Urothelium cell line (cell line): ENCODE measurements at regions not wholly inside any gene's neighbourhood (a gene's known extent, or its start where the extent isn't known, plus 50 kb on each side); places are given as distances from the start of the nearest gene placed in this dataset.

ENCODE experiments used
- DNase-seq: peaks from one replicate; pipeline ENCODE4 v3.0.0; 2011; ENCODE audit warnings: low spot score, mixed read lengths
- FAIRE-seq: peaks from 2 replicates; lab custom pipeline; 2011; peaks lifted over from hg19 to GRCh38; lab: Jason Lieb, UNC

- DNase-seq (no peak), FAIRE-seq (no peak)
These were observed 92.7 kb downstream of the PCSK1 start for GRCh38 chr5:96340357-96340756.

- FAIRE-seq (no peak), DNase-seq (no peak)
These were observed 93.2 kb downstream of the PCSK1 start for GRCh38 chr5:96339862-96340261.

GRCh38 chr5:96338624-96339415 lies 94.2 kb downstream of the PCSK1 start:
- no peak for DNase-seq
- no peak for FAIRE-seq

- FAIRE-seq (no peak), DNase-seq (no peak)
These were observed 95.0 kb downstream of the PCSK1 start for GRCh38 chr5:96338091-96338490.

GRCh38 chr5:96337048-96337781 lies 95.8 kb downstream of the PCSK1 start:
- no peak for DNase-seq
- no peak for FAIRE-seq

- DNase-seq (peak; percentile 61), FAIRE-seq (no peak)
These were observed 96.6 kb downstream of the PCSK1 start for GRCh38 chr5:96336351-96336985.

- DNase-seq = peak; percentile 15
These were observed 97.2 kb downstream of the PCSK1 start for GRCh38 chr5:96335873-96336272.

GRCh38 chr5:96333391-96333790 lies 99.7 kb downstream of the PCSK1 start:
- DNase-seq = no peak
- FAIRE-seq = no peak

More at GRCh38 chr5:96335873-96336272, 97.2 kb downstream of the PCSK1 start:
- no peak for FAIRE-seq

GRCh38 chr5:96332535-96333366 lies 100.3 kb downstream of the PCSK1 start:
- DNase-seq (no peak), FAIRE-seq (no peak)

GRCh38 chr5:96331681-96332361 lies 101.2 kb downstream of the PCSK1 start:
- FAIRE-seq (no peak), DNase-seq (no peak)

GRCh38 chr5:96331210-96331609 lies 101.8 kb downstream of the PCSK1 start:
- no peak for FAIRE-seq

GRCh38 chr5:96330530-96331140 lies 102.4 kb downstream of the PCSK1 start:
- FAIRE-seq = no peak
- no peak for DNase-seq

More at GRCh38 chr5:96331210-96331609, 101.8 kb downstream of the PCSK1 start:
- DNase-seq = no peak

- FAIRE-seq (no peak), DNase-seq (no peak)
These were observed 103.0 kb downstream of the PCSK1 start for GRCh38 chr5:96329886-96330529.

GRCh38 chr5:96329289-96329688 lies 103.8 kb downstream of the PCSK1 start:
- DNase-seq (no peak), FAIRE-seq (no peak)

GRCh38 chr5:96327722-96328121 lies 105.3 kb downstream of the PCSK1 start:
- FAIRE-seq (no peak), DNase-seq (no peak)

- no peak for FAIRE-seq
- DNase-seq = no peak
These were observed 106.1 kb downstream of the PCSK1 start for GRCh38 chr5:96326902-96327301.

- no peak for FAIRE-seq
These were observed 108.3 kb downstream of the PCSK1 start for GRCh38 chr5:96324708-96325107.

GRCh38 chr5:96322865-96323264 lies 110.2 kb downstream of the PCSK1 start:
- no peak for DNase-seq
- no peak for FAIRE-seq

More at GRCh38 chr5:96324708-96325107, 108.3 kb downstream of the PCSK1 start:
- peak; percentile 19 for DNase-seq

GRCh38 chr5:96322217-96322616 lies 110.8 kb downstream of the PCSK1 start:
- DNase-seq (no peak), FAIRE-seq (no peak)
